ENCODE measurements at regions not wholly inside any gene's neighbourhood (a gene's known extent, or its start where the extent isn't known, plus 50 kb on each side); places are given as distances from the start of the nearest gene placed in this dataset.

GRCh38 chr17:14510136-14510535 lies 209.3 kb downstream of the HS3ST3B1 start:
- H3K27ac ChIP-seq, result no peak overlapping the region
- no peaks in the 10 kb centered on the region for H3K4me1 ChIP-seq
- no peak for TF ChIP-seq POLR2A (IDR thresholded peaks at IDR 0.05)
- H3K36me3 ChIP-seq, result no peaks in the 10 kb centered on the region
- ATAC-seq, result no peak
- H3K27me3 ChIP-seq, result no peaks in the 10 kb centered on the region
- H3K4me3 ChIP-seq, result no peak overlapping the region
- H3K9me3 ChIP-seq, result no peaks in the 10 kb centered on the region
- 88 to 93% methylated on average over 2 to 3 of the region's 3 CpGs for WGBS, 2 donors (ENCODE audit: low coverage in 1 of 2)

- Histone ChIP-seq H3K9me3 (no peaks in the 10 kb centered on the region), H3K4me1 (no peaks in the 10 kb centered on the region), H3K27ac (no peak overlapping the region), H3K4me3 (no peak overlapping the region), H3K36me3 (no peaks in the 10 kb centered on the region), H3K27me3 (no peaks in the 10 kb centered on the region)
- ATAC-seq, result no peak
- TF ChIP-seq EP300 (IDR thresholded peaks at IDR 0.05) (no peak), POLR2A (IDR thresholded peaks at IDR 0.05) (no peak), CTCF (IDR thresholded peaks at IDR 0.05) (no peak), POLR2AphosphoS5 (IDR thresholded peaks at IDR 0.05) (no peak)
- 76 to 100% methylated on average over 1 to 5 of the region's 5 CpGs for WGBS, 2 donors (ENCODE audit: low coverage in 1 of 2)
These were observed 207.3 kb downstream of the HS3ST3B1 start for GRCh38 chr17:14508156-14508555.

- H3K4me1 ChIP-seq, result no peaks in the 10 kb centered on the region
- no peaks in the 10 kb centered on the region for H3K36me3 ChIP-seq
- no peaks in the 10 kb centered on the region for H3K9me3 ChIP-seq
- H3K4me3 ChIP-seq, result no peak overlapping the region
- H3K27me3 ChIP-seq, result no peaks in the 10 kb centered on the region
- no peak for TF ChIP-seq EP300 (IDR thresholded peaks at IDR 0.05)
- TF ChIP-seq POLR2AphosphoS5 (IDR thresholded peaks at IDR 0.05), result no peak
- no peak for TF ChIP-seq POLR2A (IDR thresholded peaks at IDR 0.05)
- TF ChIP-seq CTCF (IDR thresholded peaks at IDR 0.05), result no peak
- ATAC-seq, result no peak
- 81 to 86% methylated on average over 4 to 5 of the region's 5 CpGs for WGBS, 2 donors (ENCODE audit: low coverage in 1 of 2)
- H3K27ac ChIP-seq, result no peak overlapping the region
These were observed 205.5 kb downstream of the HS3ST3B1 start for GRCh38 chr17:14506364-14506763.

GRCh38 chr17:14505606-14506005 lies 204.7 kb downstream of the HS3ST3B1 start:
- WGBS, 2 donors (ENCODE audit: low coverage in 1 of 2), result 62% methylated on average over 3 of the region's 3 CpGs; no CpG with 5 or more reads in 1 of the 2 donors
- H3K4me1 ChIP-seq, result no peaks in the 10 kb centered on the region
- H3K27me3 ChIP-seq, result no peaks in the 10 kb centered on the region
- H3K27ac ChIP-seq, result no peak overlapping the region
- no peak for ATAC-seq
- H3K36me3 ChIP-seq, result no peaks in the 10 kb centered on the region
- H3K4me3 ChIP-seq, result no peak overlapping the region
- TF ChIP-seq POLR2AphosphoS5 (IDR thresholded peaks at IDR 0.05) (no peak), CTCF (IDR thresholded peaks at IDR 0.05) (no peak), POLR2A (IDR thresholded peaks at IDR 0.05) (no peak), EP300 (IDR thresholded peaks at IDR 0.05) (no peak)
- no peaks in the 10 kb centered on the region for H3K9me3 ChIP-seq

GRCh38 chr17:14499976-14500375 lies 199.1 kb downstream of the HS3ST3B1 start:
- no peak for ATAC-seq
- Histone ChIP-seq H3K4me1 (no peaks in the 10 kb centered on the region), H3K9me3 (peaks cover 0 to 3% (median 0%) of the 10 kb centered on the region in 3 donors), H3K27ac (no peak overlapping the region), H3K27me3 (no peaks in the 10 kb centered on the region), H3K4me3 (no peak overlapping the region), H3K36me3 (no peaks in the 10 kb centered on the region)
- WGBS, 2 donors (ENCODE audit: low coverage in 1 of 2), result 65 to 71% methylated on average over 4 of the region's 4 CpGs
- TF ChIP-seq EP300 (IDR thresholded peaks at IDR 0.05), result no peak
- TF ChIP-seq POLR2A (IDR thresholded peaks at IDR 0.05), result no peak
- no peak for TF ChIP-seq CTCF (IDR thresholded peaks at IDR 0.05)
- no peak for TF ChIP-seq POLR2AphosphoS5 (IDR thresholded peaks at IDR 0.05)
